ENCODE measurements at regions not wholly inside any gene's neighbourhood (a gene's known extent, or its start where the extent isn't known, plus 50 kb on each side); places are given as distances from the start of the nearest gene placed in this dataset.

DNA sequence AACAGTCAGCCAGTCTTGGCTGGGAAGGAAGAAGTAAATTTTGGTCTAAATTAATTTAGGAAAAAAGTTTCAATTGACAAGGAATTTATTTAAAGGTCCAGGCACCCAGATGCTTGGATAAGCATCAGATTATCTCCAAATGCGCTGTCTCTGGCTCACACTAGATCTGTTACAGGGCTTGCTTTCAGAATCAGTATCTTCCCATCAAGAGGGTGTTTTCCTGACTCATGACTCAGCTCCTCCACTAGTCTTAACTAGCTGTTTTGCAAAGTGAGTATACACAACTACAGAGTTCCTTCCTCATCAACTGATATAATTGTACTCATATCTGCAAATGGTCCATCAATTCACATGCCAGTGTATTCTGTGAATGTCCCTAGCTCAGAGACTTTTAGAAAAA, 482.1 kb upstream of the CPEB2 start:
- Histone ChIP-seq H3K4me1 (ENCODE audit: control insufficient read depth, insufficient read depth, low read length) (no peaks in the 10 kb centered on the region), H3K27ac (ENCODE audit: low read length) (no peak overlapping the region), H3K9me3 (ENCODE audit: control insufficient read depth, low read length) (no peaks in the 10 kb centered on the region), H3K27me3 (ENCODE audit: control insufficient read depth, insufficient read depth) (no peaks in the 10 kb centered on the region), H3K4me3 (ENCODE audit: low read length) (no peak overlapping the region)
- ATAC-seq, result no peak
- DNase-seq, result no peak
- intact Hi-C loops (cut with DNase I), result no loop called here
- WGBS, result 66% methylated on average over 1 of the region's 1 CpG

DNA sequence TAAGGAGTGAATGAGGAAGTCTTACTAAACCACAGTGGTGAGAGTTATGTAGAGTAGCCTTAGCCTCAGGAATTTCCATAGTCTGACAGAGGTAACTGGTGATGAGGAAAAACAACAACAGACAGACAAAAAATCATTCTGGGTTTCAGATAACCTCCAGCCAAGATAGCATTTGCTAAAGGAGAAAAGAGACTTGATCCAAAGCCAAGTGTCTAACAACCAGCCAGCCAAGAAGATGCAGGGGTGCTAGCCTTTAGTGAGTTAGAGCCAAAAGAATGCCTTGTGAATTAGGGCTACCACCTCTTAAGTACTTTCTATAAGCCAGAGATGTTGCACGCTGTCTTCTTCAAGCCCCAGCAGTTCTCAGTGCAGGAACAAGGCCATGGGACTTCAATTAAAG, 478.0 kb upstream of the CPEB2 start:
- Histone ChIP-seq H3K4me3 (ENCODE audit: low read length) (no peak overlapping the region), H3K9me3 (ENCODE audit: control insufficient read depth, low read length) (no peaks in the 10 kb centered on the region), H3K27me3 (ENCODE audit: control insufficient read depth, insufficient read depth) (no peaks in the 10 kb centered on the region), H3K27ac (ENCODE audit: low read length) (no peak overlapping the region), H3K4me1 (ENCODE audit: control insufficient read depth, insufficient read depth, low read length) (no peaks in the 10 kb centered on the region)
- DNase-seq (no peak), ATAC-seq (no peak)
- WGBS, result 76% methylated on average over 1 of the region's 1 CpG
- intact Hi-C loops (cut with DNase I), result no loop called here

DNA sequence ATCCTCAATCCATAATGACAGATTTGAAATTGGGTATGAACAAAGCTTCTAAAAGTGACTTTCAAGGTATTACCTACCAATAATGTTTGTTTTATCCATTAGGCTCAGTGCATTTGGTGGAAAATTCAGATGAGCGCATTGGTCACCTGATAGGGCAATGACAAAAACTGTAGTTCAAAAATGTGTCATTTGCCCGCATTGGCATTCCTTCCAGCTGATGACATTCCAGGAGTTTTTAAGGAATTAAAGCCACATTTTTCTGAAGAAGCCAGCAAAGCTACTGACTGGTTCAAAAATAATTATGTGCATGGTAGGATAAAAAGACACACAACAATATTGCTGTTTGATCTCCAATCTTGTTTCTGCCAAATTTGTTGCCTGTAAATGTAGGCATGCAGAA, 473.4 kb upstream of the CPEB2 start:
- intact Hi-C loops (cut with DNase I), result no loop called here
- WGBS, result 89% methylated on average over 2 of the region's 2 CpGs
- Histone ChIP-seq H3K9me3 (ENCODE audit: control insufficient read depth, low read length) (no peaks in the 10 kb centered on the region), H3K27ac (ENCODE audit: low read length) (no peak overlapping the region), H3K27me3 (ENCODE audit: control insufficient read depth, insufficient read depth) (no peaks in the 10 kb centered on the region), H3K4me1 (ENCODE audit: control insufficient read depth, insufficient read depth, low read length) (no peaks in the 10 kb centered on the region), H3K4me3 (ENCODE audit: low read length) (no peak overlapping the region)
- no peak for ATAC-seq
- no peak for DNase-seq

DNA sequence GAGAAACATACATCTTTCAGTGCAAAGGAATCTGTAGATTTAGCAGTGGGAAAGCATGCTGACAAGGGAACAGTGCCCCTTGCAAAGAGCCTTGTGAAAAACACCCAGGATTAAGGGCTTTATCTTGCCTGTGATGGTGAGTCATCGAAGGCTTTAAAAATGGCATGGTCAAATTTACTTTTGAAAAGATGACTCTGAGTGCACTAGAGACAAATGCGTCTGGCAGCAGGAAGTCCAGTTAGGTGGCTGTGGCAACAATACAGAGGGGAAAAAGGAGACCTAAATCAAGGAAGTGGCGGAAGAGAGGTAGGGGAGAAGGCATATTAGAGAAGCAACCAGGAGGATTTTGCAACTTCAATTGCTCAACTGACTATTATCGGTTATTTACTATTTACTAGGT, 472.6 kb upstream of the CPEB2 start:
- Histone ChIP-seq H3K4me1 (ENCODE audit: control insufficient read depth, insufficient read depth, low read length) (no peaks in the 10 kb centered on the region), H3K27me3 (ENCODE audit: control insufficient read depth, insufficient read depth) (no peaks in the 10 kb centered on the region), H3K27ac (ENCODE audit: low read length) (no peak overlapping the region), H3K4me3 (ENCODE audit: low read length) (no peak overlapping the region), H3K9me3 (ENCODE audit: control insufficient read depth, low read length) (no peaks in the 10 kb centered on the region)
- ATAC-seq, result no peak
- WGBS, result 41% methylated on average over 4 of the region's 4 CpGs
- no peak for DNase-seq
- intact Hi-C loops (cut with DNase I), result no loop called here

DNA sequence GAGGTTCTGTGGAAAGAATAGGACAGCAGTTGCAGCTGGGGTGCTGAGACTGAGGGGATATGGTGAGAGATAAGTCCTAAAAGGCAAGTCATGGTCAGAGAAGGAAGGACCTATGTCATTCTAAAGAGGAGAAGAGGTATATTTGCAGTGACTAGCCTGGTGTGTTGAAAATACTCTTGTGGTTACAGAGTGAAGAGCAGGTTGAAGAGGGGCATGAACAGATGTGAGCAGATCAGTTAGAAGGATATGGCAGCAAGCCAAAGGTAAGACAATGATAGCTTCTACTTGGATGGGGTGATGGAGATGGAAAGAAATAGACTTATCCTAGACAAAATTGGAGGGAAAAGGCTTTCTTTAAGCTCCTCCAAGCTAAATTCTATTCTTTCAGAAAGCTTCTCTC, 469.8 kb upstream of the CPEB2 start:
- DNase-seq (no peak), ATAC-seq (no peak)
- Histone ChIP-seq H3K27me3 (ENCODE audit: control insufficient read depth, insufficient read depth) (no peaks in the 10 kb centered on the region), H3K9me3 (ENCODE audit: control insufficient read depth, low read length) (no peaks in the 10 kb centered on the region), H3K4me3 (ENCODE audit: low read length) (no peak overlapping the region), H3K27ac (ENCODE audit: low read length) (no peak overlapping the region), H3K4me1 (ENCODE audit: control insufficient read depth, insufficient read depth, low read length) (no peaks in the 10 kb centered on the region)
- intact Hi-C loops (cut with DNase I), result no loop called here

DNA sequence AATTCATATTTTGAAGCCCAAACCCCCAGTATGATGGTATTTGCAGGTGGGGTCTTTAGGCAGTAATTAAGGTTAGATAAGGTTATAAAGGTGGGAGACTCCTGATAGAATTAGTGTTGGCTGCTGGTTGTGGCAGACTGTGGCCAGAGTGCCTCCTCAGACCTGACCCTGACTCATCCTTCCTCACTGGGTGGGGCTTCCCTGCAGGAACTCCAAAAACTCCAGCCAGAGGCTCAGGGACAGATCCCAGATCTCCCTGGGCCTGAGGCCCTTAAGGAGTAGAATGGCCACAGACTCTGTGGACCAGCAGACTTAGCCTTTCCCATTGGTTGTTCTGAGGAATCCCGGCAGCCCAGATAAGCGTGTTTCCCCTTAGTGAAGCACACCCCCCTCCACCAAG, 463.0 kb upstream of the CPEB2 start:
- Histone ChIP-seq H3K4me1 (ENCODE audit: control insufficient read depth, insufficient read depth, low read length) (no peaks in the 10 kb centered on the region), H3K4me3 (ENCODE audit: low read length) (no peak overlapping the region), H3K27ac (ENCODE audit: low read length) (no peak overlapping the region), H3K9me3 (ENCODE audit: control insufficient read depth, low read length) (no peaks in the 10 kb centered on the region), H3K27me3 (ENCODE audit: control insufficient read depth, insufficient read depth) (no peaks in the 10 kb centered on the region)
- ATAC-seq (no peak), DNase-seq (no peak)
- intact Hi-C loops (cut with DNase I), result no loop called here
- 88% methylated on average over 2 of the region's 2 CpGs for WGBS

DNA sequence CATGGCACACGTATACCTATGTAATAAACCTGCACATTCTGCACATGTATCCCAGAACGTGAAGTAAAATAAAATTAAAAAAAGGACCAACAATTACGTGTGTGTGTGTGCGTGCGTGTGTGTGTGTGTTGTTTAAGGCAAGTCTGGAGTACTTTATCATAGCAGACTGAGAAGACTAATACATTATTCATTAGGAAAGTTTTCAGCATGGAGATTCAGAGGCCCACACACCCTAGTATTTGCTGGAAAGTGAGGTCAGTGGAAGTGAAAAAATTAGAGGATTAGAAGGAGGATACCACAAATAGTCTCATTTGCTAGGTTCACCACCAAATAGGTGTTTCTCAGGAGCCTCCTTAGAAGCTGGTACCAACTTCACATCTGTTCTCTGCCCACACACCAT, 457.1 kb upstream of the CPEB2 start:
- Histone ChIP-seq H3K9me3 (ENCODE audit: control insufficient read depth, low read length) (no peaks in the 10 kb centered on the region), H3K27ac (ENCODE audit: low read length) (no peak overlapping the region), H3K4me1 (ENCODE audit: control insufficient read depth, insufficient read depth, low read length) (no peaks in the 10 kb centered on the region), H3K27me3 (ENCODE audit: control insufficient read depth, insufficient read depth) (no peaks in the 10 kb centered on the region), H3K4me3 (ENCODE audit: low read length) (no peak overlapping the region)
- 90% methylated on average over 5 of the region's 5 CpGs for WGBS
- DNase-seq, result no peak
- intact Hi-C loops (cut with DNase I), result no loop called here
- ATAC-seq, result no peak

DNA sequence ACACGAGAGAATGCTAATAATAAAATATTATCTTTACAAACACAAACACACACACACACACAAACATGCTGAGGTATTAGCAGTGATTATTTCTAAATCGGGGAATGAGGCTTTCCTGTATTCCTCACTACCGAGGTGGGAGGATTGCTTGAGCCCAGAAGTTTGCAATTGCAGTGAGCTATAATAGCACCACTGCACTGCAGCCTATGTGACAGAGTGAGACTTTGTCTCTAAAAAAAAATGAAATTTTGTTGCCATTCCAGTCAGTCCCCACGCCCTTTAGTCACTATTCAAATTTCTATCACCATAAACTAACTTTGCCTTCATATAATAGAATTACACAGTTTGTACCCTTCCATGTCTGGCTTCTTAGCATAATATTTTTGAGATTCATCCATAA, 456.5 kb upstream of the CPEB2 start:
- WGBS, result 71% methylated on average over 4 of the region's 4 CpGs
- intact Hi-C loops (cut with DNase I), result no loop called here
- DNase-seq, result no peak
- Histone ChIP-seq H3K27me3 (ENCODE audit: control insufficient read depth, insufficient read depth) (no peaks in the 10 kb centered on the region), H3K9me3 (ENCODE audit: control insufficient read depth, low read length) (no peaks in the 10 kb centered on the region), H3K27ac (ENCODE audit: low read length) (no peak overlapping the region), H3K4me1 (ENCODE audit: control insufficient read depth, insufficient read depth, low read length) (no peaks in the 10 kb centered on the region), H3K4me3 (ENCODE audit: low read length) (no peak overlapping the region)
- no peak for ATAC-seq

DNA sequence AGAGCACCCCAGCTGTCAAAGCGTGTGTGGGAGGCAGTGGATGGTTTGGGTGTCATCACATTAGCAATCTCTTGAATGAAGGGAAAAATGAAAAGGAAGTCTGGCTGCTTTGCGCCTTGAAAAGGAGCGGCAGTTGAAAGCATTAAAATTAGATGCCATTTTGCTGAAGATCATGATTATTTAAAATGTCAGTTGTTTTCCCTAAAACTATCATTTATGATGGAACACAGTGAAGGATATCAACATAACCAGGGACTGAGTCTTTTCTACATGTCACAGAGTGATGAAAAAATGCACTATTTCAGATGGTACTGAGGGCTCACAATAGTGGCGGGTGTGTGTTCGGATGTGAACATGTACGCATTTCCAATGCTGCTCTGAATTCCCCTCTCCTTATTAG, 450.2 kb upstream of the CPEB2 start:
- H3K27me3 ChIP-seq (ENCODE audit: control insufficient read depth, insufficient read depth), result no peaks in the 10 kb centered on the region
- H3K27ac ChIP-seq (ENCODE audit: low read length), result no peak overlapping the region
- DNase-seq (no peak), ATAC-seq (no peak)
- H3K4me1 ChIP-seq (ENCODE audit: control insufficient read depth, insufficient read depth, low read length), result no peaks in the 10 kb centered on the region
- no peaks in the 10 kb centered on the region for H3K9me3 ChIP-seq (ENCODE audit: control insufficient read depth, low read length)
- H3K4me3 ChIP-seq (ENCODE audit: low read length), result no peak overlapping the region
- intact Hi-C loops (cut with DNase I), result no loop called here
- 85% methylated on average over 6 of the region's 6 CpGs for WGBS

DNA sequence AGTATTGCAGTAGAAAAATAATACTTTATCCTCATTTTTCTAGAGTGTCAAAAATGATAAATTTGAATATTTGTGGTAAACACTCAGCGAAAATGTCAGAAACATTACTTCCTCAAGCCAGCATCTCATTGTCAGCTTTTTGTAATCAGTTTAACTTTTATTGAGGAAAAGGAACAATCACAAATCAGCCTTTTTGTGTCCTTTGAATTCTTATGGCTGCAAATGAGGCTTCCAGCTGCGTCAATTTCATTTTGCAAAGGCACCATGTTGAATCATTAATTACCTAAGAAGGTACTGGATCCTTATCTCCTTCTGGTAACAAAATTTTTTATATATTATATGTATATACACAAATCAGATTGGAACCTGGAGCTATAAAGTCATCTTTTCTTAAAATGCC, 442.6 kb upstream of the CPEB2 start:
- no peak overlapping the region for H3K4me3 ChIP-seq (ENCODE audit: low read length)
- no peak for ATAC-seq
- 90% methylated on average over 2 of the region's 2 CpGs for WGBS

DNA sequence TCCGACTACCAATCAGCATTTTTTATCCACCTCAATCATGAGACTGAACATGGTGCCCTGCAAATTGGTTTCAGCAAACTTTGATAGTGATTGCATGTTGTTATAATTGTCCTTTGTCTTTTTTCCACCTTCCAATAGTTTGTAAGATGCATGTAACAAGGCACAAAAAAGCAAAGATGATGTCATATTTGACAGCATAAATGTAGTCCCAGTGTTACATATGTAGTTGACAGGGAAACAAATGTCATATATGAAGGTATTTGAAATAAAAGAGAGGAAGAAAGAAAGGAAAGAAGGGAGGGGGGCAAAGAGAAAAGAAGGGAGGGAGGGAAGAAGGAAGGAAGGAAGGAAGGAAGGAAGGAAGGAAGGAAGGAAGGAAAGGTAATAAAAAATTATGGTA, 441.7 kb upstream of the CPEB2 start:
- Histone ChIP-seq H3K27me3 (ENCODE audit: control insufficient read depth, insufficient read depth) (no peaks in the 10 kb centered on the region), H3K27ac (ENCODE audit: low read length) (no peak overlapping the region), H3K4me1 (ENCODE audit: control insufficient read depth, insufficient read depth, low read length) (no peaks in the 10 kb centered on the region), H3K4me3 (ENCODE audit: low read length) (no peak overlapping the region), H3K9me3 (ENCODE audit: control insufficient read depth, low read length) (no peaks in the 10 kb centered on the region)
- DNase-seq, result no peak
- no peak for ATAC-seq
- intact Hi-C loops (cut with DNase I), result no loop called here
- 85% methylated on average over 1 of the region's 1 CpG for WGBS

More for the DNA sequence above, 442.6 kb upstream of the CPEB2 start:
- Histone ChIP-seq H3K4me1 (ENCODE audit: control insufficient read depth, insufficient read depth, low read length) (no peaks in the 10 kb centered on the region), H3K27ac (ENCODE audit: low read length) (no peak overlapping the region), H3K27me3 (ENCODE audit: control insufficient read depth, insufficient read depth) (no peaks in the 10 kb centered on the region), H3K9me3 (ENCODE audit: control insufficient read depth, low read length) (no peaks in the 10 kb centered on the region)
- no peak for DNase-seq
- intact Hi-C loops (cut with DNase I), result no loop called here

DNA sequence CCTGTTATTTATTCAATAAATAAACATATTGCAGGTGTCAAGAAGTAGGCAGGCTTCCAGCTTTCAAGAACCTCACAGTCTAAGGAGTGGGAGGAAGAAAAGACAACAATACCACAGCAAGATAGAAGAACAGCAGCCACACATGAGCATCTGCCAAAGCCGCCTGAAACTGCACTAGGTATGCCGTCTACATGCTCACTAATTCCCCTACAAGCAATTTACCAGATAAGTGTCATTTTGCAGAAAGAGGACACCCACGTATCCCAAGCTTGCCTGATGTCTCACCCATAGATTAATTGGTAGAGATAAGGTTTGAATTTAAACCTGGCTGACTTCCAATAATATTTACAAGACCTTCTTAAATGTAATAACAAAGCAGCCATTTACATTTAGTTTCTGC, 439.4 kb upstream of the CPEB2 start:
- no peak overlapping the region for H3K4me3 ChIP-seq (ENCODE audit: low read length)
- WGBS, result 53% methylated on average over 3 of the region's 3 CpGs
- no peak for DNase-seq
- H3K9me3 ChIP-seq (ENCODE audit: control insufficient read depth, low read length), result no peaks in the 10 kb centered on the region
- intact Hi-C loops (cut with DNase I), result no loop called here
- no peaks in the 10 kb centered on the region for H3K4me1 ChIP-seq (ENCODE audit: control insufficient read depth, insufficient read depth, low read length)
- no peak overlapping the region for H3K27ac ChIP-seq (ENCODE audit: low read length)
- no peaks in the 10 kb centered on the region for H3K27me3 ChIP-seq (ENCODE audit: control insufficient read depth, insufficient read depth)
- ATAC-seq, result no peak

All from right cardiac atrium (tissue), 5 donors.